ENCODE measurements at regions not wholly inside any gene's neighbourhood (a gene's known extent, or its start where the extent isn't known, plus 50 kb on each side); places are given as distances from the start of the nearest gene placed in this dataset.
"Not testable (repeated sequence)": the region's sequence is repeated elsewhere in the genome, so short reads cannot be mapped to it uniquely, and the experiment has no call there.

- H3K4me1 ChIP-seq (ENCODE audit: control insufficient read depth in 1 of 2, insufficient read depth in 2 of 2, low read length in 2 of 2): peaks cover 29% of the 10 kb centered on the region in 2 donors
- no peaks in the 10 kb centered on the region for H3K27me3 ChIP-seq (ENCODE audit: control insufficient read depth in 2 of 2, insufficient read depth in 2 of 2, low read length in 2 of 2)
- Mint-ChIP-seq H3K4me3 (no peak overlapping the region), H3K27ac (no peak overlapping the region), H3K4me1 (peaks cover 29% of the 10 kb centered on the region), H3K36me3 (no peaks in the 10 kb centered on the region), H3K27me3 (ENCODE audit: low read depth in 3 of 3) (peaks cover 0 to 3% (median 0%) of the 10 kb centered on the region in 3 donors), H3K9me3 (peaks cover 0 to 5% (median 0%) of the 10 kb centered on the region in 7 donors)
- H3K79me2 ChIP-seq (ENCODE audit: insufficient read depth, low read length): no peaks in the 10 kb centered on the region
- H3K36me3 ChIP-seq (replicated peaks in 1 of 2; ENCODE audit: control insufficient read depth in 1 of 2, insufficient read depth in 2 of 2, low read length in 2 of 2): no peaks in the 10 kb centered on the region
- no peak overlapping the region for H3K4me2 ChIP-seq (replicated peaks; ENCODE audit: extremely low read depth, low read length, poor library complexity, severe bottlenecking)
- H3K4me3 ChIP-seq (replicated peaks in 1 of 3; ENCODE audit: low read depth in 2 of 3, low read length in 3 of 3): no peak overlapping the region
- intact Hi-C loops (cut with micrococcal nuclease): no loop called here
- no peaks in the 10 kb centered on the region for H3K9me3 ChIP-seq (replicated peaks in 1 of 2; ENCODE audit: control insufficient read depth in 1 of 2, insufficient read depth in 1 of 2, low read length in 2 of 2)
- no peak for TF ChIP-seq CTCF (IDR thresholded peaks at IDR 0.05)
- H4K20me1 ChIP-seq (ENCODE audit: insufficient read depth, low read length): no peaks in the 10 kb centered on the region
- no peak for DNase-seq
- no peak overlapping the region for H3K9ac ChIP-seq (ENCODE audit: insufficient read depth, low read length, poor library complexity, severe bottlenecking)
- no peak overlapping the region for H2AFZ ChIP-seq (ENCODE audit: insufficient read depth, low read depth, low read length, poor library complexity, severe bottlenecking)
- no peak overlapping the region for H3K27ac ChIP-seq (ENCODE audit: low read depth in 1 of 2, low read length in 2 of 2)
Observed at GRCh38 chr1:96562094-96562493, 159.5 kb upstream of the PTBP2 start.

- H3K4me3 Mint-ChIP-seq; H2AFZ ChIP-seq (ENCODE audit: insufficient read depth, low read depth, low read length, poor library complexity, severe bottlenecking); H3K4me2 ChIP-seq (replicated peaks; ENCODE audit: extremely low read depth, low read length, poor library complexity, severe bottlenecking); intact Hi-C loops (cut with micrococcal nuclease); H3K27me3 ChIP-seq (ENCODE audit: control insufficient read depth in 2 of 2, insufficient read depth in 2 of 2, low read length in 2 of 2); H3K27me3 Mint-ChIP-seq (ENCODE audit: low read depth in 3 of 3); H4K20me1 ChIP-seq (ENCODE audit: insufficient read depth, low read length); H3K27ac ChIP-seq (ENCODE audit: low read depth in 1 of 2, low read length in 2 of 2); H3K9me3 Mint-ChIP-seq; H3K9me3 ChIP-seq (replicated peaks in 1 of 2; ENCODE audit: control insufficient read depth in 1 of 2, insufficient read depth in 1 of 2, low read length in 2 of 2); H3K79me2 ChIP-seq (ENCODE audit: insufficient read depth, low read length); H3K9ac ChIP-seq (ENCODE audit: insufficient read depth, low read length, poor library complexity, severe bottlenecking); H3K4me3 ChIP-seq (replicated peaks in 1 of 3; ENCODE audit: low read depth in 2 of 3, low read length in 3 of 3); H3K36me3 Mint-ChIP-seq; H3K36me3 ChIP-seq (replicated peaks in 1 of 2; ENCODE audit: control insufficient read depth in 1 of 2, insufficient read depth in 2 of 2, low read length in 2 of 2): not testable (repeated sequence)
- WGBS (ENCODE audit: insufficient coverage): no CpG with 5 or more reads among the region's 3 CpGs
- peak; percentile 7 to 76 (median 15) for DNase-seq
- peaks cover 28 to 29% of the 10 kb centered on the region in 2 donors for H3K4me1 ChIP-seq (ENCODE audit: control insufficient read depth in 1 of 2, insufficient read depth in 2 of 2, low read length in 2 of 2)
- peaks cover 25% of the 10 kb centered on the region for H3K4me1 Mint-ChIP-seq
- peak overlapping the region in 2 of 7 donors; percentile 25 to 62 for H3K27ac Mint-ChIP-seq
Observed at GRCh38 chr1:96564401-96564800, 157.2 kb upstream of the PTBP2 start.

Data from CD14-positive monocyte (primary cell).